ENCODE measurements at regions not wholly inside any gene's neighbourhood (a gene's known extent, or its start where the extent isn't known, plus 50 kb on each side); places are given as distances from the start of the nearest gene placed in this dataset.
A peak's percentile ranks its signal among the peaks of the same experiment; 100 is the strongest.

DNA sequence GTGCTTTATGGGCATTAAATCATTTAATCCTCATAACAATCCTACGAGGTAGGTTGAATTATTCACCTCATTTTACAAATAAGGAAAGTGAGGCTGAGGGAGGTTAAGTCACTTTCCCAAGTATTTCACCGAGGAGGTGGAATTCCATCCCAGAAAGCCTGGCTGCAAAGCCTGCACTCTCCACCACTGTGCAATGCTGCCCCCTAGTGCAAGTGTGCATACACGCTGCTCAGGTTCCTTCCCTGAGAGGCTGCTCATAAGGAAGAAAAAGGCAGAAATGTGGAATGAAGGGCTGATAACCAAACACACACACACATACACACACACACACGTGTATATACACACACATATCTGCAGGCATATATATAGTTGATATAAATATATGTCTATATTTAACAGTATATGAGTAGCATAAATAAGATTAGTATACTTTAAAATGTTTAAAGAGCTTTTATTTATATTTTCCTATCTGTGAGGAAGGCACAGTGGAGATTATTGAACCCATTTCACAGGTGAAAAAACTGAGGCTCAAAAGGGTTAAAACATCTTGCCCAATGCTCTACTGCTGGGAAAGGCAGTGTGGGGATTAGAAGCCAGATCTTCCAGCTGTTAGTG, 714.5 kb upstream of the TENM3 start:
- ATAC-seq (peak; percentile 99), DNase-seq (peak in 3 of 4 donors; percentile 31 to 70 (median 40))
- intact Hi-C loops (cut with DNase I), result no loop called here
- H3K9me3 ChIP-seq, result no peaks in the 10 kb centered on the region
- no peaks in the 10 kb centered on the region for H3K27me3 ChIP-seq
- TF ChIP-seq CTCF (IDR thresholded peaks at IDR 0.05), result peak; percentile 60 to 72
- no peaks in the 10 kb centered on the region for H3K4me1 ChIP-seq
- no peak overlapping the region for H3K4me3 ChIP-seq
- no peak overlapping the region for H3K27ac ChIP-seq
- H3K36me3 ChIP-seq, result no peaks in the 10 kb centered on the region

- Histone ChIP-seq H3K9me3 (no peaks in the 10 kb centered on the region), H3K4me3 (no peak overlapping the region), H3K27me3 (no peaks in the 10 kb centered on the region), H3K4me1 (no peaks in the 10 kb centered on the region), H3K27ac (no peak overlapping the region), H3K36me3 (no peaks in the 10 kb centered on the region)
- intact Hi-C loops (cut with DNase I), result no loop called here
- no peak for DNase-seq
- TF ChIP-seq CTCF (IDR thresholded peaks at IDR 0.05), result no peak
- peak; percentile 83 for ATAC-seq
Observed at GRCh38 chr4:181529537-181529936, 713.7 kb upstream of the TENM3 start.

- Histone ChIP-seq H3K4me1 (no peaks in the 10 kb centered on the region), H3K27ac (no peak overlapping the region), H3K36me3 (no peaks in the 10 kb centered on the region), H3K4me3 (no peak overlapping the region), H3K9me3 (no peaks in the 10 kb centered on the region), H3K27me3 (no peaks in the 10 kb centered on the region)
- ATAC-seq (no peak), DNase-seq (no peak)
- intact Hi-C loops (cut with DNase I), result loop anchor here in 1 of 2 donors (10.0 kb wide), 1 partner anchor 391 kb away; no protein-coding TSS in a partner anchor
- no peak for TF ChIP-seq CTCF (IDR thresholded peaks at IDR 0.05)
Observed at GRCh38 chr4:181536196-181536746, 706.9 kb upstream of the TENM3 start.

DNA sequence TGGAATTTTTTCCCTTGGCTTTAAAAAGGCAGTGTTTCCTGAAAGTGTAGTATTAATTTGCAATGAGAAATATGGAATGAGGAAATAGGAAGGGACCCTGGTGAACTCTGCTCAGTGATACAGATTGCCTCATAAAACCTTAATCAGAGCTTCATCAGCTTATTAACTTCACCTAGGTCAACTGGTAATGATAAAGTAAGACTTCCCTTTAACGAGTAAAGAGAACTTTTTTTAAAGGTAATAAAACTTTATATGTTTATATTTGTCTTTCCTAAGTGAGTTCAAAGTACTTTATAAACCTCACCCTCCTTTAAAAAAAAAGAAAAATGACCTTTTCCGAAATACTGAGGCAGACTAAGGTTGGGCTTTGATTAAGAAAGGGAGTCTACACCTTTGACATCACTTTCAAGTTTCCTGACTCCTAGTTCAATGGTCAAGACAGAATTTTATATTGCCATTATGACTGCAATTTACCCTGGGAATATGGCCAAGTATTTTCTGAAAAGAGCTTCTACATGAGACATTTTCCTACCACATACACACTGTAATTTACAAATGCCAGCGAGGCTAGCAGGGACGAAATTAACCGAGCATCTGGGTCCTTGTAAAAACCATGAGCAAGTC, 706.3 kb upstream of the TENM3 start:
- Histone ChIP-seq H3K4me1 (no peaks in the 10 kb centered on the region), H3K9me3 (no peaks in the 10 kb centered on the region), H3K27me3 (no peaks in the 10 kb centered on the region), H3K36me3 (no peaks in the 10 kb centered on the region), H3K4me3 (no peak overlapping the region), H3K27ac (no peak overlapping the region)
- no peak for TF ChIP-seq CTCF (IDR thresholded peaks at IDR 0.05)
- ATAC-seq (no peak), DNase-seq (no peak)
- intact Hi-C loops (cut with DNase I), result loop anchor here in 1 of 2 donors (10.0 kb wide), 1 partner anchor 392 kb away; no protein-coding TSS in a partner anchor

DNA sequence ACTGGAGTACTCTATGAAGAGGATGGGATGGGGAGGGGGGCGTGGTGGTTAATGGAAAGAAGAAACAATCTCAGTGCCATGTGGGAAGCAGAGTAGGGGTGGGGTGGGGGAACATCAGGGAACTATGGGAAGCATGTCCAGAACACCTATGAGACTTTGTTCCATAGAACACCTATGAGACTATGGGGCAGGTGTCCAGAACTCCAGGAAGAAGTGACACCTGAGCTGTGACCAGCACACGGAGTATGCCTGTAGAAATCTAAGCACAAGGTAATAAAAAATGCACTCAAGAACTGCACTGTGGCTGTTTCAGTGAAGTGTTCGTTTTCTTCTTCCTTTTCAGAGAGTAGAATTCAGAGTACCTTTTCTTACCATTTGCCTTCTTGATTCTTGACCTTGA, 704.8 kb upstream of the TENM3 start:
- Histone ChIP-seq H3K27ac (no peak overlapping the region), H3K9me3 (no peaks in the 10 kb centered on the region), H3K4me3 (no peak overlapping the region), H3K27me3 (no peaks in the 10 kb centered on the region), H3K36me3 (no peaks in the 10 kb centered on the region), H3K4me1 (no peaks in the 10 kb centered on the region)
- intact Hi-C loops (cut with DNase I), result loop anchor here in 1 of 2 donors (10.0 kb wide), 1 partner anchor 394 kb away; no protein-coding TSS in a partner anchor
- ATAC-seq (no peak), DNase-seq (no peak)
- TF ChIP-seq CTCF (IDR thresholded peaks at IDR 0.05), result no peak
